GM10266 (cell line): ENCODE measurements at regions not wholly inside any gene's neighbourhood (a gene's known extent, or its start where the extent isn't known, plus 50 kb on each side); places are given as distances from the start of the nearest gene placed in this dataset.

ENCODE experiments used
- DNase-seq: peaks from one replicate; pipeline ENCODE4 v3.0.0; 2012; ENCODE audit errors: extremely low spot score
- CTCF ChIP-seq: IDR thresholded peaks from 2 replicates; pipeline ENCODE4 v1.5.1; 2012; ENCODE audit warnings: mild to moderate bottlenecking, low read depth; ENCODE audit not compliant: control insufficient read depth, insufficient read depth; ENCODE audit errors: missing control alignments

GRCh38 chr3:193909387-193909786, 226.6 kb upstream of the HES1 start:
- TF ChIP-seq CTCF, result no peak
- DNase-seq, result peak; percentile 49

GRCh38 chr3:193910310-193910709, 225.6 kb upstream of the HES1 start:
- TF ChIP-seq CTCF, result no peak
- no peak for DNase-seq

GRCh38 chr3:193910886-193911738, 224.8 kb upstream of the HES1 start:
- TF ChIP-seq CTCF, result no peak
- no peak for DNase-seq

- no peak for TF ChIP-seq CTCF
- no peak for DNase-seq
These were observed 224.1 kb upstream of the HES1 start for GRCh38 chr3:193911784-193912340.

GRCh38 chr3:193912621-193913178, 223.2 kb upstream of the HES1 start:
- TF ChIP-seq CTCF, result no peak
- DNase-seq, result no peak

- no peak for TF ChIP-seq CTCF
- no peak for DNase-seq
These were observed 221.3 kb upstream of the HES1 start for GRCh38 chr3:193914602-193915001.

GRCh38 chr3:193915099-193915498, 220.8 kb upstream of the HES1 start:
- no peak for DNase-seq
- no peak for TF ChIP-seq CTCF
